ENCODE measurements at regions not wholly inside any gene's neighbourhood (a gene's known extent, or its start where the extent isn't known, plus 50 kb on each side); places are given as distances from the start of the nearest gene placed in this dataset.
A peak's percentile ranks its signal among the peaks of the same experiment; 100 is the strongest.

- POLR2A ChIA-PET, result interaction anchor here (1.6 kb wide), 1 partner anchor 176 kb away, joined by 7 read pairs; the partner anchor contains the start of gene KLF6
- intact Hi-C loops (cut with micrococcal nuclease), result no loop called here
- CTCF ChIA-PET, result no interaction called here
These were observed 176.1 kb upstream of the KLF6 start for GRCh38 chr10:3961082-3961481.

GRCh38 chr10:3960496-3960895 is 175.5 kb upstream of the KLF6 start:
- no peak for DNase-seq
- intact Hi-C loops (cut with micrococcal nuclease), result no loop called here
- no peak overlapping the region for H3K27ac ChIP-seq (ENCODE audit: low read length in 2 of 2)
- no peaks in the 10 kb centered on the region for H4K20me1 ChIP-seq (ENCODE audit: control insufficient read depth, insufficient read depth, low read length, poor library complexity, severe bottlenecking)
- ChIA-PET CTCF (no interaction called here), POLR2A (interaction anchor here (1.6 kb wide), 1 partner anchor 175 kb away, joined by 7 read pairs; the partner anchor contains the start of gene KLF6)
- peaks cover 19% of the 10 kb centered on the region in 2 donors for H3K4me1 ChIP-seq (ENCODE audit: control insufficient read depth in 2 of 2, insufficient read depth in 2 of 2, low read length in 2 of 2)
- H3K4me2 ChIP-seq (replicated peaks; ENCODE audit: low read depth, low read length, poor library complexity, severe bottlenecking), result no peak overlapping the region
- 75% methylated on average over 5 of the region's 5 CpGs for WGBS (ENCODE audit: insufficient coverage)
- no peak overlapping the region for H3K27ac Mint-ChIP-seq
- H3K36me3 ChIP-seq (replicated peaks in 1 of 2; ENCODE audit: control extremely low read depth in 1 of 2, control insufficient read depth in 1 of 2, extremely low read depth in 1 of 2, insufficient read depth in 2 of 2, low read length in 1 of 2), result no peaks in the 10 kb centered on the region
- no peaks in the 10 kb centered on the region for H3K9me3 ChIP-seq (ENCODE audit: control extremely low read depth in 1 of 3, control insufficient read depth in 2 of 3, insufficient read depth in 1 of 3, low read length in 2 of 3)
- peaks cover 24% of the 10 kb centered on the region for H3K4me1 Mint-ChIP-seq
- H2AFZ ChIP-seq (ENCODE audit: insufficient read depth, low read depth, low read length, poor library complexity, severe bottlenecking), result no peak overlapping the region
- no peaks in the 10 kb centered on the region for H3K27me3 ChIP-seq (replicated peaks in 1 of 4; ENCODE audit: control extremely low read depth in 1 of 4, control insufficient read depth in 3 of 4, insufficient read depth in 4 of 4, low read length in 3 of 4)
- peak overlapping the region; percentile 14 for H3K4me3 Mint-ChIP-seq
- peaks cover 5% of the 10 kb centered on the region for H3K27me3 Mint-ChIP-seq
- H3K9ac ChIP-seq (ENCODE audit: low read length), result no peak overlapping the region
- peak; percentile 44 for ATAC-seq (ENCODE audit: low read depth)
- no peaks in the 10 kb centered on the region for H3K79me2 ChIP-seq (ENCODE audit: control insufficient read depth, insufficient read depth, low read length)
- TF ChIP-seq CTCF (IDR thresholded peaks at IDR 0.05) (no peak), EZH2 (IDR thresholded peaks at IDR 0.05; ENCODE audit: borderline replicate concordance, insufficient read depth, low read depth, low read length, poor library complexity, severe bottlenecking) (no peak)
- no peak overlapping the region for H3K4me3 ChIP-seq (ENCODE audit: control extremely low read depth in 1 of 5, extremely low read depth in 1 of 5, insufficient read depth in 1 of 5, low read depth in 2 of 5, low read length in 4 of 5)
- H3K9me3 Mint-ChIP-seq (ENCODE audit: insufficient read depth), result no peaks in the 10 kb centered on the region

More at GRCh38 chr10:3961082-3961481, 176.1 kb upstream of the KLF6 start:
- Histone ChIP-seq H4K20me1 (ENCODE audit: control insufficient read depth, insufficient read depth, low read length, poor library complexity, severe bottlenecking) (no peaks in the 10 kb centered on the region), H3K4me3 (ENCODE audit: control extremely low read depth in 1 of 5, extremely low read depth in 1 of 5, insufficient read depth in 1 of 5, low read depth in 2 of 5, low read length in 4 of 5) (no peak overlapping the region), H3K27ac (ENCODE audit: low read length in 2 of 2) (peak overlapping the region in 1 of 2 donors; percentile 11), H3K36me3 (replicated peaks in 1 of 2; ENCODE audit: control extremely low read depth in 1 of 2, control insufficient read depth in 1 of 2, extremely low read depth in 1 of 2, insufficient read depth in 2 of 2, low read length in 1 of 2) (no peaks in the 10 kb centered on the region), H3K9me3 (ENCODE audit: control extremely low read depth in 1 of 3, control insufficient read depth in 2 of 3, insufficient read depth in 1 of 3, low read length in 2 of 3) (no peaks in the 10 kb centered on the region), H2AFZ (ENCODE audit: insufficient read depth, low read depth, low read length, poor library complexity, severe bottlenecking) (no peak overlapping the region), H3K4me2 (replicated peaks; ENCODE audit: low read depth, low read length, poor library complexity, severe bottlenecking) (peak overlapping the region; percentile 7), H3K27me3 (replicated peaks in 1 of 4; ENCODE audit: control extremely low read depth in 1 of 4, control insufficient read depth in 3 of 4, insufficient read depth in 4 of 4, low read length in 3 of 4) (no peaks in the 10 kb centered on the region), H3K79me2 (ENCODE audit: control insufficient read depth, insufficient read depth, low read length) (no peaks in the 10 kb centered on the region), H3K4me1 (ENCODE audit: control insufficient read depth in 2 of 2, insufficient read depth in 2 of 2, low read length in 2 of 2) (peaks cover 19% of the 10 kb centered on the region in 2 donors), H3K9ac (ENCODE audit: low read length) (no peak overlapping the region)
- H3K27me3 Mint-ChIP-seq, result peaks cover 5% of the 10 kb centered on the region
- H3K27ac Mint-ChIP-seq, result peak overlapping the region; percentile 29
- WGBS (ENCODE audit: insufficient coverage), result no CpG with 5 or more reads among the region's 4 CpGs
- DNase-seq (peak; percentile 45), ATAC-seq (ENCODE audit: low read depth) (peak; percentile 75)
- TF ChIP-seq CTCF (IDR thresholded peaks at IDR 0.05) (no peak), EZH2 (IDR thresholded peaks at IDR 0.05; ENCODE audit: borderline replicate concordance, insufficient read depth, low read depth, low read length, poor library complexity, severe bottlenecking) (no peak)
- H3K4me3 Mint-ChIP-seq, result peak overlapping the region; percentile 10
- H3K9me3 Mint-ChIP-seq (ENCODE audit: insufficient read depth), result no peaks in the 10 kb centered on the region
- H3K4me1 Mint-ChIP-seq, result peaks cover 24% of the 10 kb centered on the region

Data from B cell (primary cell).